A673 (cell line): ENCODE measurements at regions not wholly inside any gene's neighbourhood (a gene's known extent, or its start where the extent isn't known, plus 50 kb on each side); places are given as distances from the start of the nearest gene placed in this dataset.

Experiments
- EZH2 ChIP-seq: fragments of 200-600 bp; sonication (generic); IDR thresholded peaks from 2 replicates; pipeline ENCODE4 v1.6.1; 2017; ENCODE audit warnings: borderline replicate concordance, low read depth, mild to moderate bottlenecking, mixed read lengths, antibody characterized with exemption, low read length; ENCODE audit not compliant: poor library complexity, severe bottlenecking
- TF ChIP-seq, protein P1 (sequence below): fragments of 300-800, 200-600 bp; sonication (generic); conservative IDR thresholded peaks from 2 replicates; pipeline ENCODE4 v1.5.1; 2017; ENCODE audit warnings: low read depth, mild to moderate bottlenecking, antibody characterized with exemption, low read length, moderate library complexity, mixed read lengths

DNA sequence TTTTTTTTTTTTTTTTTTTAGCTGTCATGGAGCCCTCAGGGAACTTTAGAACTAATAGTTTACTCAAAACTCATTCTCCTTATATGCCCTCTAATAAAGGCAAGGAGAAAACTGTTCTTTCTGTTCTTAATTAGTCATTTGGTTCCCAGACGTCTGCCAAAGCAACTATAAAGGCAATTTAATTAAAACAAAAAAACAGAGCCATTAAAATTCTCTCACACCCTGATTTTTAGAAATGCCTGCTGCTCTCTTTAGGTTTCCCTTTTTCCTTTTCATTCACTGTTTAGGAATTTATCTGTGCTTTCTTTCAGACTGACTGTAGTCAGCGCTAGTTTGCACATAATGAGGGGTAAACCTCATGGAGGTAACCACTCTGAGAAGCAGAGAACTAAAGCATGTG lies 463.6 kb upstream of the THRB start:
- TF ChIP-seq, protein P1, sequence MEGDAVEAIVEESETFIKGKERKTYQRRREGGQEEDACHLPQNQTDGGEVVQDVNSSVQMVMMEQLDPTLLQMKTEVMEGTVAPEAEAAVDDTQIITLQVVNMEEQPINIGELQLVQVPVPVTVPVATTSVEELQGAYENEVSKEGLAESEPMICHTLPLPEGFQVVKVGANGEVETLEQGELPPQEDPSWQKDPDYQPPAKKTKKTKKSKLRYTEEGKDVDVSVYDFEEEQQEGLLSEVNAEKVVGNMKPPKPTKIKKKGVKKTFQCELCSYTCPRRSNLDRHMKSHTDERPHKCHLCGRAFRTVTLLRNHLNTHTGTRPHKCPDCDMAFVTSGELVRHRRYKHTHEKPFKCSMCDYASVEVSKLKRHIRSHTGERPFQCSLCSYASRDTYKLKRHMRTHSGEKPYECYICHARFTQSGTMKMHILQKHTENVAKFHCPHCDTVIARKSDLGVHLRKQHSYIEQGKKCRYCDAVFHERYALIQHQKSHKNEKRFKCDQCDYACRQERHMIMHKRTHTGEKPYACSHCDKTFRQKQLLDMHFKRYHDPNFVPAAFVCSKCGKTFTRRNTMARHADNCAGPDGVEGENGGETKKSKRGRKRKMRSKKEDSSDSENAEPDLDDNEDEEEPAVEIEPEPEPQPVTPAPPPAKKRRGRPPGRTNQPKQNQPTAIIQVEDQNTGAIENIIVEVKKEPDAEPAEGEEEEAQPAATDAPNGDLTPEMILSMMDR = no peak
- TF ChIP-seq EZH2 = no peak
